ENCODE measurements at regions not wholly inside any gene's neighbourhood (a gene's known extent, or its start where the extent isn't known, plus 50 kb on each side); places are given as distances from the start of the nearest gene placed in this dataset.
"Not testable (repeated sequence)": the region's sequence is repeated elsewhere in the genome, so short reads cannot be mapped to it uniquely, and the experiment has no call there.

- Histone ChIP-seq H3K4me3 (ENCODE audit: low read depth, low read length) (no peak overlapping the region), H3K27me3 (ENCODE audit: control insufficient read depth, insufficient read depth, low read length) (no peaks in the 10 kb centered on the region), H3K36me3 (ENCODE audit: control insufficient read depth, insufficient read depth, low read length) (no peaks in the 10 kb centered on the region)
- no peak for DNase-seq (ENCODE audit: low read depth)
- TF ChIP-seq CTCF (IDR thresholded peaks at IDR 0.05; ENCODE audit: insufficient read depth, low read length, poor library complexity, severe bottlenecking): no peak
Observed at GRCh38 chr14:45891417-45892080, 638.5 kb upstream of the MIS18BP1 start.

GRCh38 chr14:45888766-45889285 is 635.8 kb upstream of the MIS18BP1 start:
- H3K36me3 ChIP-seq (ENCODE audit: control insufficient read depth, insufficient read depth, low read length); H3K27me3 ChIP-seq (ENCODE audit: control insufficient read depth, insufficient read depth, low read length); DNase-seq (ENCODE audit: low read depth); H3K4me3 ChIP-seq (ENCODE audit: low read depth, low read length): not testable (repeated sequence)

- H3K36me3 ChIP-seq (ENCODE audit: control insufficient read depth, insufficient read depth, low read length): no peaks in the 10 kb centered on the region
- no peak for DNase-seq (ENCODE audit: low read depth)
- H3K4me3 ChIP-seq (ENCODE audit: low read depth, low read length): no peak overlapping the region
- no peak for TF ChIP-seq CTCF (IDR thresholded peaks at IDR 0.05; ENCODE audit: insufficient read depth, low read length, poor library complexity, severe bottlenecking)
- H3K27me3 ChIP-seq (ENCODE audit: control insufficient read depth, insufficient read depth, low read length): no peaks in the 10 kb centered on the region
Observed at GRCh38 chr14:45877981-45878380, 625.0 kb upstream of the MIS18BP1 start.

- Histone ChIP-seq H3K36me3 (ENCODE audit: control insufficient read depth, insufficient read depth, low read length) (no peaks in the 10 kb centered on the region), H3K4me3 (ENCODE audit: low read depth, low read length) (no peak overlapping the region), H3K27me3 (ENCODE audit: control insufficient read depth, insufficient read depth, low read length) (no peaks in the 10 kb centered on the region)
- DNase-seq (ENCODE audit: low read depth): no peak
- TF ChIP-seq CTCF (IDR thresholded peaks at IDR 0.05; ENCODE audit: insufficient read depth, low read length, poor library complexity, severe bottlenecking): no peak
Observed at GRCh38 chr14:45868863-45869262, 615.9 kb upstream of the MIS18BP1 start.

- Histone ChIP-seq H3K4me3 (ENCODE audit: low read depth, low read length) (no peak overlapping the region), H3K27me3 (ENCODE audit: control insufficient read depth, insufficient read depth, low read length) (no peaks in the 10 kb centered on the region), H3K36me3 (ENCODE audit: control insufficient read depth, insufficient read depth, low read length) (no peaks in the 10 kb centered on the region)
- no peak for DNase-seq (ENCODE audit: low read depth)
- TF ChIP-seq CTCF (IDR thresholded peaks at IDR 0.05; ENCODE audit: insufficient read depth, low read length, poor library complexity, severe bottlenecking): no peak
Observed at GRCh38 chr14:45868377-45868776, 615.4 kb upstream of the MIS18BP1 start.

- H3K27me3 ChIP-seq (ENCODE audit: control insufficient read depth, insufficient read depth, low read length): no peaks in the 10 kb centered on the region
- no peak for TF ChIP-seq CTCF (IDR thresholded peaks at IDR 0.05; ENCODE audit: insufficient read depth, low read length, poor library complexity, severe bottlenecking)
- DNase-seq (ENCODE audit: low read depth): no peak
- no peaks in the 10 kb centered on the region for H3K36me3 ChIP-seq (ENCODE audit: control insufficient read depth, insufficient read depth, low read length)
- no peak overlapping the region for H3K4me3 ChIP-seq (ENCODE audit: low read depth, low read length)
Observed at GRCh38 chr14:45867046-45867894, 614.3 kb upstream of the MIS18BP1 start.

Data from kidney epithelial cell (primary cell).